NCI-H446 treated with DMSO at 0.1 percent for 48 hours (cell line): ENCODE measurements at regions not wholly inside any gene's neighbourhood (a gene's known extent, or its start where the extent isn't known, plus 50 kb on each side); places are given as distances from the start of the nearest gene placed in this dataset.
"Not testable (repeated sequence)": the region's sequence is repeated elsewhere in the genome, so short reads cannot be mapped to it uniquely, and the experiment has no call there.

Source experiments
- DNase-seq: peaks from one replicate; lab custom pipeline; 2025; lab: John Stamatoyannopoulos, UW

DNA sequence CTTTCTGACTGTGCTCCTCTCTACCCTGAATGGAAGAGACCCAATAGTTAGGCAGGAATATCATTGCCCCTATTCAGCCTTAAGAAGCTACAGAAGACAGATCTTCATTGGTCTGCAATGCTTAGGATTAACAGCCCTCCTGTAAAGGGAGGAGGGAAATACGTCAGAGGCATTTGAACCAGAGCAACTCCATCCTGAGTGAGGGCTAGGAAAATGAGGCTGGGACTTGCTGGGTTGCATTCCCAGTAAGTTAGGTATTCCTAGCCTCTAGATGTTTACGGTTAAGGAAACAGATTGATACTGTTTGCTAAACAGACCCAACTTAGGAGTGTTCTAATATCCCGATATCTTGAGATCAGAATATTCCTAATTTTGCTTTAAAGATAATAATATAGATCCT is 63.5 kb downstream of the PCDH18 start:
- DNase-seq = no peak

DNA sequence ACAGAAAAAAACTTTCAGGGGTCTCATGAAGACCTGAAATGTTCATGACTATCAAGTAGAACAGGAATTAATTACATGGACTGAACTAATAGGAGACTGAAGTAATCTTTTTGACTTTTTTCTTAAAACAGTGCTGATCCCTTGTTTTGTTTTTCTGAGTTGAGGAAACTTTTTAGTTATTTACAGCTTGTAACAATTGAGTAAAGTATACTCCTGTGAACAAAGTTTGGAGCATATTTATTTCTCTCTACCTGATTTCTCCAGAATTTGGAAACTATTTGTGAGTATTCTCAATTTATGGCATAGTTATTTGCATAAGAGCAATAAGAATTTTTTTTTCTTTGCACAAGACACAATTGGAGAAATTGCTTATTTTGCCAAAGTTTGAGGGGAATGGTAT is 64.8 kb downstream of the PCDH18 start:
- no peak for DNase-seq

DNA sequence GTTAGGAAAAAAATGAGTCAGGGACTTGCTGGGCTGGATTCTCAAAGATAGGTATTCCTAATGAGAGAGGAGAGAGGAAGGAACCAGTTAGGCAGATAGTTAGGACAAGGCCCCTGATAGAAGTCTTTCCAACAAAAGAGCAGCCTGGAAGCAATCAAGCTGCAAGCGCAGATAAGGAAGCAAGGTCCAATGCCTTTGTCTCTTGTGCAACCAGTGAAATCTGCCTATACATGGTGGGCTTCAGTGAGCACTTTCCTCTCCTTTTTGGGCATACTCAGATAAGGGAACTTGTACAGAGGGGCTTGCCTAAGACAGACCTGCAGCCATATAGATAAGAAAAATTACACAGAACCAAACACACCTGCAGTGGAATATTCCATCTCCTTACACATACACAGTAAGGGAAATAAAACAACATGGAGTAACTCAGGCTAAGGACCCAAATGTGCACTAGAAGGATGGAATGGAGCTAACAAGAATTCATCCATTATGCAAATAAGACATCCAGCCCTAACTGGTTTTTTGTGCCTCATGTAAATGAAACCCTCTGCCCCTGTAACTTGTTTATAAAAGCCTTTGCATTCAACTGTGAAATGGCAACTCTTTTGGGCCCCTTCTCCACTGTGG is 68.8 kb downstream of the PCDH18 start:
- DNase-seq = no peak

DNA sequence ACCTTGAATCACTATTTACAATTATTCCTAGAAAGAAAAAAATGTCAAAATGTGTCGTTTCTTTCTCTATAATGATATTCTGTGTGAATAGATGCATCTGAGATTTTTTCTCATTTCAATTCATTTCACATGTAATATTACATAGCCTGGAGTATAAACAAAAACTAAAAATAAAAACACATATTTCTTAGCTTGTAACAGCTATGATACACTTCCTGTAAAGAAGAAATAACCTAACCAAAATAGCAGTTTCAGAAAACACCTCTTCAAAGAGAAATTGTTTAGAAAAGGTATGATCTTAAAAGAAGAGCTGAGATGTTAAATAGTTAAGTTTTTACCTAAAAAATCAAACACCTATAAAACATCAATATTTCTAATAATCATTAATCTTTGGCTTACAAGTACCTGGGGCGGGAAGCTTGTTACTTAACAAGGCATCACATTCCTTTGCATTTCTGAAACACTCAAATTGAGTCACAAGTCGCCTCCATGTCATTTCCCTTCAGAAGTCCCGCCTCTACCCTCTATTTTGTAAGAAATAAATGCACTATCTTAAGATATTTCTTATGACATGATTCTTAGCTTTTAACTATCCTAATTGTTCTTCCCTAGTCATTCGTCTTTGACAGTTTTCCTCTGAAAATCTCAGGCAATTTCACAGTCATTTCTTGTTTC is 76.5 kb downstream of the PCDH18 start:
- DNase-seq = no peak

DNA sequence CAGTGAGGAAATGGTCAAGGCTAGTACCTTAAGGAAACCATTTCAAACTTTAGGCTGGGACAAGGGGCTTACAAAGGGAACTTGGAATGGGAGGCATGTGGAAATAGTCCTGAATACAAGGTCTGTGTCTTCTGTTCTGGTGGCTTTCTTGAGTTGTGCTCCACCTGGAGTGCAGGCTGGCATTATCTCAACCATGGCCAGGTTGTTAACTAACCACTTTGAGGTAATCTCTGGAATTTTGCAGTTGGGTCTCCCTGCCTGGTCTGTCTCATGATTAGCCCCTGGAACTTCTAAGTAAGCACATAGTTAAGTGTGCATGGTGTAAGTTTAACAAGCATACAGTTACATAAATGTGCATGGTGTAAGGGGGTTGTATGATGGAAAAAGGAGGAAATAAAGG is 77.5 kb downstream of the PCDH18 start:
- DNase-seq = no peak

DNA sequence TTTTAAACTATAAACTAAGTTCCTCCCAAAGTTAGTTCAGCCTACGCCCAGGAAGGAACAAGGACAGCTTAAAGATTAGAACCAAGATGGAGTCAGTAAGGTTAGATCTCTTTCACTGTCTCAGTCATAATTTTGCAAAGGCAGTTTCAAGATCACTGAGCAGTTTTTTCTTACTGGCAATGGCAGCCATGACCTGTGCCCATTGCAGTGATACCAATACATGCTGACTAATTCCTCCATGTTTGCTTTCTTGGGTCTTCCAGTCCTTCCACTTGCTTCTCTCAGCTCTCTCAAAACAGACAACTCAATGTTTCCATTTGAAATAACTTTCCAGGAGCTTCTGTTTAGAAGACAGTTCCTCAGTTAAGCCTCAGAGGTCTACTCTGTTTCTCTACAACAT is 79.5 kb downstream of the PCDH18 start:
- no peak for DNase-seq

DNA sequence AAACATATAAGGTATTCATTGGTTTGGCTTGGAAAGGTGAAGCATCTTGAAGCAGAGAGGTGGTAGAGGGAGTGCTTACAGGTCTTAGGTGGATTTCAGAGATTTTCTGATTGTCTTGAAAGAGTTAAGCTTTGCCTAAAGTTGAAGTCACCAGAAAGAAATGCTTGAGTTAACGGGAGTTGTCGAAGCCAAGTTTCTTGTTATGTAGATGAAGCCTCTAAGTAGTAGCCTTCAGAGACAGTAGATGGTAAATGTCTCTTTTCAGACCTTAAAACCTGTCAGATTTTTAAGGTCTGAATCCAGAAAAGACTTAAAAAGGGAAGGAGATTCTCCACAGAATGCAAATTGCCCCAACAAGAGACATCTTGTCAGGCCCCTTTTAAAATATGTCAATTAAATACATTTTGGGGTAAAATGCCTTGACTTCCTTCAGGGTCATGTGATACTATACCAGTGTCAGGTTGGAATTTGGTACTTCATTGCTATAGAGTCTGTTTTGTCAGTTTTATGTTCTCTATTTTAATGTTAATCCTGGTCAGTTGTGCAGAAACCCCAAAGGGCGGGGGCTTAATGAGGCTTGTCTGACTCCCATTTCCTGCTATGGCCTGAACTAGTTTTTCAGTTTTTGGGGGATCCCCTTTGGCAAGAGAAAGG is 81.0 kb downstream of the PCDH18 start:
- DNase-seq = no peak

DNA sequence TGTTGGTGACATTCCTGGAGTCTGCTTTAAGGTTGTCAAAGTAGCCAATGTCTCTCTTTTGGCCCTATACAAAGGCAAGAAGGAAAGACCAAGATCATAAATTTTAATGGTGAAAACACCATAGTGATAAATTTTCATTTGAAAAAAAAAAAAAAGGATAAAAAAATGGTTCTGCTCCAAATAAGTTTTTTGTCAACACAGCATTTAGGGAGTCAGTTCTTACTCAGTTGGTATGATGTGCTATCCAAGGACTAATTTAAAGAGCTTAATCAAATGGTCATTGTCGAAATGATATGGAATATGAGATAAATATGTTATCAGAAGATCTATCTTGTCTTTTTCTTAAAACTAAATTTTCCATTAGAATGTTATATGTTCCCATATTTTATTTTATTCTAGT is 83.9 kb downstream of the PCDH18 start:
- no peak for DNase-seq

DNA sequence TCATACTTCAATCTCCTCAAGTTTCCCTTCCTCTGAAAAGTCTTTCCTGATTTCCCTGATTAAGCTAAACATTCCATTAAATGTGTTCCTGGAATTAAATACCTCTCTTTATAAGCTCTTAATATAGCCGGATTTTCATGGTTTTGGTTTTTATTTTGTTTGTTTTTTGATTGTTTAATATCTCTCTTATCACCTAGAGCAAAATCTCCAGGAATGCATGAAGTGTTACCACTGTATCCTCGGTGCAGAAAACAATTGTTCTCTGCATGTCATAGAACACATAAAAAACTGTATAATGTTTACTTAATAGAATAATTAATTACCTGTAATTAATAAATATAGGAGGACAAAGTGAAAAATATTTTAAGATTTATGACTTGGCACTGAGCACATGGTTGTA is 86.2 kb downstream of the PCDH18 start:
- no peak for DNase-seq

DNA sequence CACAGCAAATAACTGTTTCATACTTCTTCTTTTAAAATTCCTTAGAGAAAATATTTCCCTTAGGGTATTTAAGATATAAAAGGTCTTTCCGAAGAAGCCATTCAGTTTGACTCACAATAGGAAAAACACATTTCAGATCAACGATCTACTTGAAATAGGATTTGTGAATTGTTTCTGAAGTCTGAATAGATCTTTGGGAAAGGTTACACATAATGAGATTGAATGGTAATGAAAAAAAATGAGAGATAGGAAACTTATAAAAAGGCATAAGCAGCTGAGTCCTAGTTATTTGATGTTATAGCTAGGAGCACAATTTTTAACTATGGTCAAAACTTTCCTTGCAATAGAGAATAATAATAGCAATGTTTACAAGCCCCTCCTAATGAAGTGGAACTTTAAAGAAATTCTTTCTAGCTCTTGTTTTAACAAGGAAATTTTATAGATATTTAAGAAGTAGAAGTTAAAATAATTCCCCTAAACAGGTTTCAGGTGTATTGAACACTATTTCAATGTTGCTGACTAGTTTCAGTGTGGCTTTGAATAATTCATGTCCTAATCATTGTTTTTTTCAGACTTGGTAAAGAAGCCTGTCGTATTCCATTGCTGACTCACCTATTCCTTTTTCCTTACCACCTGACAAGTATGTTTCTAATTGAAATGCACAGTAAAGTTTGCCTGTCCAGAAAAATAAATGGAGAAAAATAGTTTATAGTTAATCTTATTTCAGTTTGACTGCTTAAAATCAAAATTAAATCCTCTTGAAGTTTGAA is 89.1 kb downstream of the PCDH18 start:
- DNase-seq = no peak

DNA sequence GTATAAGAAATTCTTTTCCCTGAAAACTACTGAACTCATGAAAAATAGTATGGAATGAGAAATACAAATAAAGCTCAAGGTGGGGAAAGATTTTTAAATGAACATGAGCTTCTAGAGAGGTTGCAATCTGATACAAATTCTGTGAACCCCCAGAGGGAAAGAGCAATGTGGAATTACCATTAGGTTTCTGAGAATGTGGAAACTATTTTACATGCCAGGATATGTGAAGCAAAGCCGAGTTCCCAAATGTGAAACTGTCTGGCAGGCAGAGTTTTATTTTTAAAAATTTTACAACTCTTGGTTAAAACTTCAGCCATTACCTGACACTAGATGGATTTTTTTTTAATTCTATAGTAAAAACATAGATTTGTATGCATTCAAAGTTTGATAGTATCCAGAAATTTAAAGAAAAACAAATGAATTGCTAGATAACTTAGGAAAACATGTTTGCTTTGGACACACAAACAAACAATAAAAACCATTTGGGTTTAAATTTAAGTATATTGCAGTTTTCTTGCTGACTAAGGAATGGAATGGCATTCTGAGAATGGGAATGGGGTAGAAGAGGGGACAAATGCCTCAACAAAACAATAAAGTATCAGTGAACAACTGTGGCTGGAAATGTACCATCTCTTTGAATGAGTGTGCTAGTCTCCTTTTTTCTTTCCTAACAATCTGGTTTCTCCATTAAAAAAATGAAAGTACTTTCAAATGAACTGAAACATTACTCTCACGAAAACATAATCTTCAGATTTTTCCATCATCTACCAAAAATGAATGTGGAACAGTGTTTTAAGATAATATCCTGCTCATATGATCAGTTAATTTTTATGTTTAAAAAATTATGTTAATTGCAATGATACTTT is 99.6 kb downstream of the PCDH18 start:
- DNase-seq = no peak

DNA sequence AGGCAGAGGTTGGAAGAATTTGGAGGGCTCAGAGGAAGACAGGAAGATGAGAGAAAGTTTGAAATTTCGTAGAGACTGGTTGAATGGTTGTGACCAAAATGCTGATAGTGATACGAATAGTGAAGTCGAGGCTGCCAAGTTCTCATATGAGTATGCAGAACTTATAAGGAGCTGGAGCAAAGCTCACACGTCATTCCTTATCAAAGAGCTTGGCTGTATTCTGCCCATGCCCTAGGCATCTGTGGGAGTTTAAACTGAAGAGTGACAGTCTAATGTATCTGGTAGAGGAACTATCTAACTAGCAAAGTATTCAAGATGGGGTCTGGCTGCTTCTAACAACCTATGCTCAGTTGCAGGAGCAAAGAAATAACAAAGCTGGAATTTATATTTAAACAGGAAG is 102.1 kb downstream of the PCDH18 start:
- DNase-seq = no peak

DNA sequence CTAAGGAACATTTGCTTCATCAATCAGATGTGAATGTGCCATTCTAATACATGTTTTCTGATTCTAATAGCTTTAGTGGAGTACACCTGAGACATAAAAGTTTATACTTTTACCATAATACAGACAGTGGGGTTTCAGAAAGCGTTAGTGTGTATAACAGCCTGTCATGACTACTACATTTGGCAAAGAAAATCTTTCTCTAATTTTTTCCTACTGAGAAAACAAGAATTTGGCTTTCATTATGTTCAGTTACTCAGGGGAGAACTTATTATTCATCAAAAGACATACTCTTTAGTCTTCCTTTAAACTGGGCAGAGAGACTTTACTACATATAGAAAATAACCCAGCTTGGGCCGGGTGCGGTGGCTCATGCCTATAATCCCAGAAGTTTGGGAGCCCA is 104.9 kb downstream of the PCDH18 start:
- DNase-seq = no peak

DNA sequence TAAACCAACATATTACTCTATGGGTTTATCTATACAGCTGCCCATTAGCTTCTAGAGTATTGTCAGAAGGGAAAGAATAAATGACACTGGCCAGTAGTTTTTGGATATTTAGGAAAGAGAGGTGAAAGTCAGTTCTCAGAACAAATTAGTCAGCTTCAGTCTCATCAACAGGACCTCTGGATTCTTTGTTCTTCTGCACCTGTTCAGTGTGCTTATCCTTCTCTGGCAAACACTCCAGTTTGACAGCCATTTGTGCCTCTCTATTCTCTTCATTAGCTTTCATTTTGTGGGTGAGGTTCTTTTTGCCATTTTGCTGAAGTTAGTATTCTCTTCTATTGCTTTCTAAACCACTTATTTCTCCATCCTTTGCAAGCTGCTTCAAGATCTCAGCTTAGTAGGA is 107.0 kb downstream of the PCDH18 start:
- no peak for DNase-seq

DNA sequence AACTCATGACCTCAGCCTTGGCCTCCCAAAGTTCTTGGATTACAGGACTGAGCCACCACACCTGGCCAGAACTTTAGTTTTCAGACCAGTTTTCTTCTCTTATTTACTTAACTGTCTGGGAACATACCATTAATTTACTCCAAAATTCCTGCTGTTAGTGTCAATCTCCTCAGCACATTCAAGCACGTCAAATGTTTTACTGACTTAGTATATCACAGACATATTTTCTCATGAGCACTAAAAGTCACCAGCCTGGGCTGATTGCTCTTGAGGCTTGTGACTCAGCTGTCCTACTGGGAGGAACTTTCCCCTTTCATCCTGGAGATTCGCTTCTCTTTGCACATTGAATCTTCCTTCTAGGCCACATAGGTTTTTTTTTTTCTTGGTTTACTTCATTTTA is 109.6 kb downstream of the PCDH18 start:
- no peak for DNase-seq

DNA sequence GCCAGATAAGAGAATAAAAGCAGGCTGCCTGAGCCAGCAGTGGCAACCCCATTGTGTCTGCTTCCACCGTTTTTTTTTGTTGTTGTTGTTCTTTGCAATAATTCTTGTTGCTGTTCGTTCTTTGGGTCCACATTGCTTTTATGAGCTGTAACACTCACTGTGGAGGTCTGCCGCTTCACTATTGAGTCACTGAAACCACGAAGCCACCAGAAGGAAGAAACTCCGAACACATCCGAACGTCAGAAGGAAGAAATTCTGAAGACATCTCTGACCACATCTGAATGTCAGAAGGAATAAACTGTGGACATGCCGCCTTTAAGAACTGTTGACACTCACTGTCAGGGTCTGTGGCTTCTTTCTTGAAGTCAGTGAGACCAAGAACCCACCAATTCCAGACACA is 110.5 kb downstream of the PCDH18 start:
- DNase-seq = no peak

DNA sequence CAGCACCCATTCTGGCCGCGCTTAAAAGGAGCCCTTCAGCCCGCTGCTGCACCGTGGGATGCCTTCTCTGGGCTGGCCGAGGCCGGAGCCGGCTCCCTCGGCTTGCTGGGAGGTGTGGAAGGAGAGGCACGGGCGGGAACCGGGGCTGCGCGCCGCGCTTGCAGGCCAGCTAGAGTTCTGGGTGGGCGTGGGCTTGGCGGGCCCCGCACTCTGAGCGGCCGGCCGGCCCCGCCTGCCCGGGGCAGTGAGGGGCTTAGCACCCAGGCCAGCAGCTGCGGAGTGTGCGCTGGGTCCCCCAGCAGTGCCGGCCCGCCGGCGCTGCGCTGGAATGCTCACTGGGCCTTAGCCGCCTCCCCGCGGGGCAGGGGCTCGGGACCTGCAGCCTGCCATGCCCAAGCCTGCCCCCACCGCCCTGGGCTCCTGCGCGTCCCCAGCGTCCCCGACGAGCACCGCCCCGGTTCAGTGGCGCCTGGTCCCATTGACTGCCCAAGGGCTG is 111.3 kb downstream of the PCDH18 start:
- DNase-seq = no peak

DNA sequence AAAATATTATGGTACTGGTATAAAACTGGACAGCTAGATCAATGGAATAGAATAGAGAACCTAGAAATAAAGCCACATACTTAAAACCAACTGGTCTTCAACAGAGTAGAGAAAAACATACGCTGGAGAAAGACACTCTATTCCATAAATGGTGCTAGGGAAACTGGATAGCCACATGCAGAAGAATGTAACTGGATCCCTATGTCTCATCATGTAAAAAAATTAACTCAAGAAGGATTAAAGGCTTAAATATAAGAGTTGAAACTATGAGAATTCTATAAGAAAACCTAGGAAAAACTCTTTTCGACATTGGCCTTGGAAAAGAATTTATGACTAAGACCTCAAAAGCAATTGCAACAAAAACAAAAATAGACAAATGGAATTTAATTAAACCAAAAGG is 114.6 kb downstream of the PCDH18 start:
- DNase-seq = no peak

DNA sequence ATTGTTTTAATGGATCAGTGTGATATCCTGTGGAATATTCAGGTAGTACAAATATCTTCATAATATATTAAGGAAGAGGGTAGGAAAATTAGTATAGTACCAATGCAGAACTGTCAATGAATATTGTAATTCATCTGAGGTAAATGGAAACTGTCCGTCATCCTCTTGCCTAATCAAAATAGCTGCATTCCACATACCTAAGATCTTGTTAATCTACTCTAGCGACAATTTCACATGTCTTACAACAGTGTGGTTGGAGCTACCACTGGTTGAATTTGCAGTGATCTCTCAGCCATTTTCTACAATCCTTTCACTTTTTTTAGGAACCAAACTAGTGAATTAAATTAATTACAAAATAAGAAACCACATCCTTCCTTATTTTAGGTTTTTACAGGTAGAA is 117.5 kb downstream of the PCDH18 start:
- no peak for DNase-seq

DNA sequence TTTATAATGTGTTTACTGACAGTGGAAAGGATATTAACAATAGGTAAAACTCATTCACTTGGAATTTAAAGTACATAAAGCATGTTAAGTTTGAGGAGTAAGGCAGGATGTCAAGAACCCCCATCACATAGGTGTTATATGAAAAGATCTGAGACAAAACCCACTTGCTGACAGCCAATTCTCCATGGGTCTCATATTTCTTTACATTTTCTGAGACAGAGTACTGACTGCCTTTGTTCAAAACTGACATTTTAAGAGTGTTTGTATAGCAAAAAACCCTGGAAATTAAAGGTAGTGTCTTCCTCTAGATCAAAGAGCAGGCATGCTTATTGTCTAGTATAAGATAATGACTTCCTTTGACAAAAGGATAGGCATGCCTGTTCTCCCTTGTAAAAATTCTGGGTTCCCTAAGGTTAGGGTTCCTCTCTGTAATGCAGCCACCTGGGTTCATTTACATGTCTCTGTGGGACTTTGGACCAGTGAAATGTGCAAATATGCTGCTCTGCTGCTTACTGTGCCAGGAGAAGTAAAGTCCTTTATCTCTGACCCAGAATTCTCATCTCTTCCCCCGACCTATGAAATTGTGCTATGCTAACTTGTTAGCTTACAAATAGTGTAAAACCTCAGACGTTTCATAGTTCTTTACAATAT is 123.6 kb downstream of the PCDH18 start:
- DNase-seq = no peak

DNA sequence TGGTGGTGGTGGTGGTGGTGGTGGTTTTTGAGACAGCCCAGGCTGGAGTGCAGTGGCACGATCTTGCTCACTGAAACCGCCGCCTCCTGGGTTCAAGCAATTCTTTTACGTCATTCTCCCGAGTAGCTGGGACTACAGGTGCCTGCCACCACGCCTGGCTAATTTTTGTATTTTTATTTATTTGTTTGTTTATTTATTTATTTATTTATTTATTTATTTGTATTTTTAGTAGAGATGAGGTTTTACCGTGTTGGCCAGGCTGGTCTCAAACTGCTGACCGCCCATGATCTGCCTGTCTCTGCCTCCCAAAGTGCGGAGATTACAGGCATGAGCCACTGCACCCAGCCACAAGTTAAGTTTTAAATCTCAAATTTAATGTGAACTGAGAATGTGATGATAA is 126.5 kb downstream of the PCDH18 start:
- DNase-seq = not testable (repeated sequence)
